ENCODE measurements at regions not wholly inside any gene's neighbourhood (a gene's known extent, or its start where the extent isn't known, plus 50 kb on each side); places are given as distances from the start of the nearest gene placed in this dataset.

DNA sequence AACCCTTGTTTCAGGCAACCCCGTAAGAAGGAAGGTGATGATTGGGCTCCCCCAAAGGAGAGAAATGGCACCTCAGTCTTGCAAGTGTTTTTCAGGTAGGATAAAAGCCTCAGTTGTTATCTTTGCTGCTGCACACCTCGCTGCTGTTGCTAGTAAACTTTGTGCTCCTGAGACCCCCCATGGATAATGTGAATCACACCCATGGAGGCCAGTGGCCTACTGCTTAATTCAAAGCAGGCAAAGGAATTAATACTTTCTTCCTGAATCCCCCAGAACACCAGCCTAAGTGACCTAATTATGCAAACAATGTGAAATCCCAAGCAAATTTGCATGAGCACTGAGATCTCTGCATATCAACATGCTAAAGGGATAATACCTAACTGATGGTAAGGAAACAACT is 337.5 kb downstream of the GRIA2 start (continued):
- TF ChIP-seq ZBTB33 (IDR thresholded peaks at IDR 0.05) = no peak
- no peak for TF ChIP-seq EZH2 (IDR thresholded peaks at IDR 0.05; ENCODE audit: borderline replicate concordance, control insufficient read depth, low read depth, low read length)
- no peak for TF ChIP-seq SPI1 (IDR thresholded peaks at IDR 0.05; ENCODE audit: borderline replicate concordance, insufficient read depth, low read depth, low read length)
- TF ChIP-seq SIX5 (IDR thresholded peaks at IDR 0.05; ENCODE audit: low read depth, low read length, severe bottlenecking) = no peak
- no peak for TF ChIP-seq JUND (IDR thresholded peaks at IDR 0.05; ENCODE audit: low read depth, low read length)

DNA sequence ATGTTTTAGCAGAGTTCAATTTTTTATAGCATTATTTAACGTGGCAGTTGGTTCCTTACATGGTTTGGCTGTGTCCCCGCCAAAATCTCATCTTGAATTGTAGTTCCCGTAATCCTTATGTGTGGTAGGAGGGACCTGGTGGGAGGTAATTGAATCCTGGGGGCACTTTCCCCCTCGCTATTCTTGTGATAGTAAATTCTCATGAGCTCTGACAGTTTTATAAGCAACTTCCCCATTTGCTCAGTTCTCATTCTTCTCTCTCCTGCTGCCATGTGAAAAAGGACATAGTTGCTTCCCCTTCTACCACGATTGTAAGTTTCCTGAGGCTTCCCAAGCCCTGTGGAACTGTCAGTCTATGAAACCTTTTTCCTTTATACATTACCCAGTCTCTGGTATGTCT is 329.5 kb downstream of the GRIA2 start:
- ChIA-PET RAD21 (ENCODE audit: unreplicated experiment) (no interaction called here), POLR2A (no interaction called here), SMC1A (ENCODE audit: uncharacterized antibody, unreplicated experiment) (no interaction called here), CTCF (no interaction called here)
- no peak for DNase-seq (ENCODE audit: low read depth, low spot score)
- Histone ChIP-seq H3K9me3 (replicated peaks; ENCODE audit: control insufficient read depth, insufficient read depth, low read length) (no peaks in the 10 kb centered on the region), H3K4me1 (ENCODE audit: control insufficient read depth, insufficient read depth, low read length) (no peaks in the 10 kb centered on the region), H3K79me2 (ENCODE audit: control insufficient read depth, insufficient read depth, low read length) (no peaks in the 10 kb centered on the region), H3K4me3 (no peak overlapping the region), H3K27ac (ENCODE audit: control insufficient read depth, insufficient read depth) (no peak overlapping the region), H3K9ac (ENCODE audit: control insufficient read depth, insufficient read depth, low read length) (no peak overlapping the region), H2AFZ (ENCODE audit: control insufficient read depth, low read depth, low read length) (no peak overlapping the region), H3K27me3 (replicated peaks in 1 of 2; ENCODE audit: control insufficient read depth in 2 of 2, insufficient read depth in 2 of 2, low read length in 1 of 2) (no peaks in the 10 kb centered on the region), H3K36me3 (ENCODE audit: control insufficient read depth in 2 of 2, insufficient read depth in 2 of 2, low read length in 1 of 2) (no peaks in the 10 kb centered on the region), H3K4me2 (ENCODE audit: control insufficient read depth, insufficient read depth) (no peak overlapping the region), H4K20me1 (ENCODE audit: control insufficient read depth, insufficient read depth) (no peaks in the 10 kb centered on the region)
- intact Hi-C loops (cut with micrococcal nuclease; ENCODE audit: unreplicated experiment) = no loop called here
- in situ Hi-C loops (cut with MboI) = no loop called here
- no peak for FAIRE-seq
- 0% methylated on average over 5 of the region's 5 CpGs for WGBS (ENCODE audit: insufficient coverage, insufficient replicate concordance, low lambda C conversion rate, missing lambda C conversion rate)
- ATAC-seq = no peak
- BruUV-seq (replicated peaks) = no TSS peak
- no peak for TF ChIP-seq POLR2A (IDR thresholded peaks at IDR 0.05; ENCODE audit: low read depth, low read length)
- no peak for TF ChIP-seq FOS (IDR thresholded peaks at IDR 0.05; ENCODE audit: borderline replicate concordance, extremely low read depth, insufficient read length)
- no peak for TF ChIP-seq RELB (IDR thresholded peaks at IDR 0.05; ENCODE audit: low read depth)
- TF ChIP-seq HDAC6 (IDR thresholded peaks at IDR 0.05; ENCODE audit: unreplicated experiment) = no peak
- TF ChIP-seq, protein P1, sequence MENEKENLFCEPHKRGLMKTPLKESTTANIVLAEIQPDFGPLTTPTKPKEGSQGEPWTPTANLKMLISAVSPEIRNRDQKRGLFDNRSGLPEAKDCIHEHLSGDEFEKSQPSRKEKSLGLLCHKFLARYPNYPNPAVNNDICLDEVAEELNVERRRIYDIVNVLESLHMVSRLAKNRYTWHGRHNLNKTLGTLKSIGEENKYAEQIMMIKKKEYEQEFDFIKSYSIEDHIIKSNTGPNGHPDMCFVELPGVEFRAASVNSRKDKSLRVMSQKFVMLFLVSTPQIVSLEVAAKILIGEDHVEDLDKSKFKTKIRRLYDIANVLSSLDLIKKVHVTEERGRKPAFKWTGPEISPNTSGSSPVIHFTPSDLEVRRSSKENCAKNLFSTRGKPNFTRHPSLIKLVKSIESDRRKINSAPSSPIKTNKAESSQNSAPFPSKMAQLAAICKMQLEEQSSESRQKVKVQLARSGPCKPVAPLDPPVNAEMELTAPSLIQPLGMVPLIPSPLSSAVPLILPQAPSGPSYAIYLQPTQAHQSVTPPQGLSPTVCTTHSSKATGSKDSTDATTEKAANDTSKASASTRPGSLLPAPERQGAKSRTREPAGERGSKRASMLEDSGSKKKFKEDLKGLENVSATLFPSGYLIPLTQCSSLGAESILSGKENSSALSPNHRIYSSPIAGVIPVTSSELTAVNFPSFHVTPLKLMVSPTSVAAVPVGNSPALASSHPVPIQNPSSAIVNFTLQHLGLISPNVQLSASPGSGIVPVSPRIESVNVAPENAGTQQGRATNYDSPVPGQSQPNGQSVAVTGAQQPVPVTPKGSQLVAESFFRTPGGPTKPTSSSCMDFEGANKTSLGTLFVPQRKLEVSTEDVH (IDR thresholded peaks at IDR 0.05; ENCODE audit: low read depth, partially characterized antibody) = no peak
- no peak for TF ChIP-seq TCF3 (IDR thresholded peaks at IDR 0.05; ENCODE audit: borderline replicate concordance, insufficient read depth, low read depth, low read length)
- TF ChIP-seq, protein P2, sequence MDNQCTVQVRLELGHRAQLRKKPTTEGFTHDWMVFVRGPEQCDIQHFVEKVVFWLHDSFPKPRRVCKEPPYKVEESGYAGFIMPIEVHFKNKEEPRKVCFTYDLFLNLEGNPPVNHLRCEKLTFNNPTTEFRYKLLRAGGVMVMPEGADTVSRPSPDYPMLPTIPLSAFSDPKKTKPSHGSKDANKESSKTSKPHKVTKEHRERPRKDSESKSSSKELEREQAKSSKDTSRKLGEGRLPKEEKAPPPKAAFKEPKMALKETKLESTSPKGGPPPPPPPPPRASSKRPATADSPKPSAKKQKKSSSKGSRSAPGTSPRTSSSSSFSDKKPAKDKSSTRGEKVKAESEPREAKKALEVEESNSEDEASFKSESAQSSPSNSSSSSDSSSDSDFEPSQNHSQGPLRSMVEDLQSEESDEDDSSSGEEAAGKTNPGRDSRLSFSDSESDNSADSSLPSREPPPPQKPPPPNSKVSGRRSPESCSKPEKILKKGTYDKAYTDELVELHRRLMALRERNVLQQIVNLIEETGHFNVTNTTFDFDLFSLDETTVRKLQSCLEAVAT (IDR thresholded peaks at IDR 0.05) = no peak
- no peak for TF ChIP-seq PAX5 (IDR thresholded peaks at IDR 0.05; ENCODE audit: borderline replicate concordance, low read depth, low read length)
- no peak for TF ChIP-seq ZSCAN29 (IDR thresholded peaks at IDR 0.05)
- TF ChIP-seq EP300 (IDR thresholded peaks at IDR 0.05; ENCODE audit: borderline replicate concordance in 1 of 2, control insufficient read depth in 1 of 2, low read depth in 2 of 2, low read length in 2 of 2) = no peak
- TF ChIP-seq IKZF1 (conservative IDR thresholded peaks at IDR 0.05) = no peak
- no peak for TF ChIP-seq SMAD5 (IDR thresholded peaks at IDR 0.05; ENCODE audit: low read depth)
